NCI-H187 treated with DMSO at 0.1 percent for 48 hours (cell line): ENCODE measurements at regions not wholly inside any gene's neighbourhood (a gene's known extent, or its start where the extent isn't known, plus 50 kb on each side); places are given as distances from the start of the nearest gene placed in this dataset.
A peak's percentile ranks its signal among the peaks of the same experiment; 100 is the strongest.

Source experiments
- DNase-seq: peaks from one replicate; lab custom pipeline; 2025; lab: John Stamatoyannopoulos, UW

GRCh38 chr14:53464376-53464775 is 311.3 kb upstream of the DDHD1 start:
- DNase-seq = no peak

- DNase-seq = peak; percentile 97
Observed at GRCh38 chr14:53462931-53463778, 310.0 kb upstream of the DDHD1 start.

GRCh38 chr14:53461858-53462257 is 308.7 kb upstream of the DDHD1 start:
- DNase-seq = peak; percentile 96

- DNase-seq = no peak
Observed at GRCh38 chr14:53460544-53460943, 307.4 kb upstream of the DDHD1 start.

- no peak for DNase-seq
Observed at GRCh38 chr14:53458368-53458814, 305.3 kb upstream of the DDHD1 start.

GRCh38 chr14:53456931-53457330 is 303.8 kb upstream of the DDHD1 start:
- DNase-seq = no peak

- DNase-seq = no peak
Observed at GRCh38 chr14:53452005-53452673, 299.0 kb upstream of the DDHD1 start.

- DNase-seq = no peak
Observed at GRCh38 chr14:53450871-53451270, 297.7 kb upstream of the DDHD1 start.

- DNase-seq = no peak
Observed at GRCh38 chr14:53448682-53449081, 295.6 kb upstream of the DDHD1 start.

GRCh38 chr14:53444677-53445312 is 291.7 kb upstream of the DDHD1 start:
- no peak for DNase-seq

- DNase-seq = no peak
Observed at GRCh38 chr14:53441789-53442188, 288.7 kb upstream of the DDHD1 start.

- DNase-seq = no peak
Observed at GRCh38 chr14:53437858-53438257, 284.7 kb upstream of the DDHD1 start.

- DNase-seq = peak; percentile 28
Observed at GRCh38 chr14:53432378-53432802, 279.3 kb upstream of the DDHD1 start.

GRCh38 chr14:53430870-53431269 is 277.7 kb upstream of the DDHD1 start:
- no peak for DNase-seq

- no peak for DNase-seq
Observed at GRCh38 chr14:53412819-53413675, 259.9 kb upstream of the DDHD1 start.

- no peak for DNase-seq
Observed at GRCh38 chr14:53411125-53411524, 258.0 kb upstream of the DDHD1 start.

- DNase-seq = no peak
Observed at GRCh38 chr14:53409969-53410368, 256.8 kb upstream of the DDHD1 start.

GRCh38 chr14:53409289-53409688 is 256.2 kb upstream of the DDHD1 start:
- no peak for DNase-seq

GRCh38 chr14:53408175-53408879 is 255.2 kb upstream of the DDHD1 start:
- DNase-seq = peak; percentile 95

- no peak for DNase-seq
Observed at GRCh38 chr14:53406519-53406918, 253.4 kb upstream of the DDHD1 start.

- no peak for DNase-seq
Observed at GRCh38 chr14:53401646-53402045, 248.5 kb upstream of the DDHD1 start.
